Endothelial cell of umbilical vein (primary cell): ENCODE measurements at regions not wholly inside any gene's neighbourhood (a gene's known extent, or its start where the extent isn't known, plus 50 kb on each side); places are given as distances from the start of the nearest gene placed in this dataset.

Experiments used
- BruUV-seq: library from RNA; stranded (reverse); fragments of 400-500 nt; replicated peaks from 2 replicates; lab custom pipeline; 2021; lab: Mats Ljungman, UMichigan
- CTCF ChIA-PET: fragments of 300-600, 350-600 bp; sonication (Branson Sonifier 250); formaldehyde crosslinking; loops from one replicate; lab custom pipeline; 2021; ENCODE audit warnings: antibody characterized with exemption, inconsistent platforms; lab: Charles Lee
- POLR2A ChIA-PET: fragments of 300-600, 350-600 bp; sonication (Branson Sonifier 250); formaldehyde crosslinking; loops from one replicate; lab custom pipeline; 2021; ENCODE audit warnings: antibody characterized with exemption, inconsistent platforms; lab: Charles Lee
- DNase-seq: peaks from one replicate; pipeline ENCODE4 v3.0.0-alpha.2; 2011; ENCODE audit warnings: low read depth, low spot score
- FAIRE-seq: peaks from 2 replicates; lab custom pipeline; 2011; peaks lifted over from hg19 to GRCh38; lab: Jason Lieb, UNC
- H2AFZ ChIP-seq: 2 replicates; pipeline ENCODE4 v1.6.0; 2012; ENCODE audit warnings: low read depth, low read length, control low read depth, inconsistent platforms
- H3K27ac ChIP-seq: 2 replicates; pipeline ENCODE4 v1.5.1; 2011; ENCODE audit warnings: low read depth, mild to moderate bottlenecking, control low read depth, low read length, moderate library complexity; ENCODE audit not compliant: insufficient read depth
- H3K27me3 ChIP-seq, 2 experiments: 2 replicates each; pipeline versions ENCODE4 v1.6.0 to v1.6.1; 2011; ENCODE audit warnings: low read length in 2 of 2, mixed read lengths in 1 of 2; ENCODE audit not compliant: control insufficient read depth in 2 of 2, insufficient read depth in 2 of 2
- H3K36me3 ChIP-seq, 2 experiments: 2 replicates in 1 of 2; 3 replicates in 1 of 2; pipeline ENCODE4 v1.5.1; 2011; ENCODE audit warnings: low read length in 2 of 2, mild to moderate bottlenecking in 1 of 2, moderate library complexity in 1 of 2; ENCODE audit not compliant: control insufficient read depth in 2 of 2, insufficient read depth in 2 of 2; ENCODE audit errors: extremely low read depth in 1 of 2
- H3K4me1 ChIP-seq: 3 replicates; pipeline ENCODE4 v1.5.1; 2011; ENCODE audit warnings: mild to moderate bottlenecking, low read length; ENCODE audit not compliant: control insufficient read depth, insufficient read depth; ENCODE audit errors: extremely low read depth
- H3K4me2 ChIP-seq: 2 replicates; pipeline ENCODE4 v1.6.1; 2011; ENCODE audit warnings: low read length, control low read depth, mixed read lengths; ENCODE audit not compliant: insufficient read depth
- H3K4me3 ChIP-seq, 3 experiments: fragments of 200-600 bp in 1 of 3; sonication (generic), shearing (Covaris generic) in 1 of 3; replicated peaks in 1 of 3; 2 replicates each; pipeline ENCODE4 v1.5.1; 2011 to 2016; ENCODE audit warnings: control low read depth in 3 of 3, low read length in 3 of 3, mild to moderate bottlenecking in 2 of 3, inconsistent platforms in 1 of 3, low read depth in 1 of 3, moderate library complexity in 1 of 3; ENCODE audit not compliant: insufficient read depth in 1 of 3
- H3K79me2 ChIP-seq: 2 replicates; pipeline ENCODE4 v1.6.0; 2012; ENCODE audit warnings: low read length, inconsistent platforms; ENCODE audit not compliant: control insufficient read depth, insufficient read depth
- H3K9ac ChIP-seq: replicated peaks from 2 replicates; pipeline ENCODE3; 2011; ENCODE audit warnings: low read length, control low read depth; ENCODE audit not compliant: insufficient read depth; ENCODE audit errors: extremely low read depth
- H3K9me1 ChIP-seq: replicated peaks from 3 replicates; pipeline ENCODE4 v1.6.0; 2011; ENCODE audit warnings: mild to moderate bottlenecking, low read length; ENCODE audit not compliant: control insufficient read depth, insufficient read depth; ENCODE audit errors: extremely low read depth
- H3K9me3 ChIP-seq: replicated peaks from 2 replicates; pipeline ENCODE4 v1.5.1; 2012; ENCODE audit warnings: low read length, inconsistent platforms; ENCODE audit not compliant: control insufficient read depth, insufficient read depth
- H4K20me1 ChIP-seq: replicated peaks from 2 replicates; pipeline ENCODE3; 2011; ENCODE audit warnings: mild to moderate bottlenecking, low read length; ENCODE audit not compliant: control insufficient read depth, insufficient read depth; ENCODE audit errors: extremely low read depth
- CTCF ChIP-seq, 2 donors: IDR thresholded peaks; 1 replicate in 1 of 2; 2 replicates in 1 of 2; pipeline ENCODE4 v1.5.1; 2011; ENCODE audit warnings: low read length in 2 of 2, mild to moderate bottlenecking in 2 of 2, moderate library complexity in 2 of 2, control low read depth in 1 of 2, inconsistent platforms in 1 of 2, low read depth in 1 of 2; ENCODE audit not compliant: insufficient read depth in 1 of 2; ENCODE audit errors: extremely low read depth in 1 of 2
- EZH2 ChIP-seq: IDR thresholded peaks from 2 replicates; pipeline ENCODE4 v1.6.1; 2012; ENCODE audit warnings: borderline replicate concordance, low read depth, mild to moderate bottlenecking, moderate library complexity, low read length, inconsistent platforms; ENCODE audit not compliant: severe bottlenecking
- FOS ChIP-seq: IDR thresholded peaks from 2 replicates; pipeline ENCODE4 v1.6.1; 2011; ENCODE audit warnings: mild to moderate bottlenecking, low read length, moderate library complexity, borderline replicate concordance; ENCODE audit not compliant: insufficient read depth
- GATA2 ChIP-seq: IDR thresholded peaks from 2 replicates; pipeline ENCODE4 v1.7.0; 2011; ENCODE audit warnings: low read depth, mild to moderate bottlenecking, moderate library complexity, mixed read lengths, low read length; ENCODE audit not compliant: insufficient read length, insufficient read depth
- JUN ChIP-seq: IDR thresholded peaks from 2 replicates; pipeline ENCODE4 v1.6.1; 2011; ENCODE audit warnings: borderline replicate concordance, low read depth; ENCODE audit not compliant: insufficient read length, insufficient read depth
- MYC ChIP-seq: IDR thresholded peaks from one replicate; pipeline ENCODE4 v1.6.1; 2011; ENCODE audit warnings: mild to moderate bottlenecking, low read depth, low read length
- POLR2A ChIP-seq: IDR thresholded peaks from 2 replicates; pipeline ENCODE4 v1.6.1; 2012; ENCODE audit warnings: low read depth, mild to moderate bottlenecking, control low read depth, low read length
- POLR2AphosphoS5 ChIP-seq: IDR thresholded peaks from 2 replicates; pipeline ENCODE4 v1.6.1; 2012; ENCODE audit warnings: low read depth, mild to moderate bottlenecking, control low read depth, low read length, moderate library complexity; ENCODE audit not compliant: insufficient read depth
- dilution Hi-C: fragments of 300-500 bp; cut with MboI; formaldehyde crosslinking; loops from one replicate; pipeline ENCODE4 v1.15.0; 2019; ENCODE audit warnings: low sequenced_read_pairs; ENCODE audit not compliant: extremely low pct_ligation_motif_present
- intact Hi-C: fragments of 100-400 bp; cut with micrococcal nuclease; formaldehyde crosslinking; loops from one replicate; pipeline ENCODE4 v1.10.0; 2022
- TF ChIP-seq, protein P1 (sequence below): IDR thresholded peaks from 2 replicates; pipeline ENCODE4 v1.6.1; 2011; ENCODE audit not compliant: insufficient read depth, insufficient read length

- intact Hi-C loops = no loop called here
- no peaks in the 10 kb centered on the region for H3K36me3 ChIP-seq
- no peaks in the 10 kb centered on the region for H3K9me1 ChIP-seq
- no peak overlapping the region for H3K9ac ChIP-seq
- FAIRE-seq (no peak), DNase-seq (no peak)
- H2AFZ ChIP-seq = no peak overlapping the region
- no peak overlapping the region for H3K4me3 ChIP-seq
- no peak overlapping the region for H3K27ac ChIP-seq
- no peaks in the 10 kb centered on the region for H3K79me2 ChIP-seq
- ChIA-PET POLR2A (no interaction called here), CTCF (no interaction called here)
- BruUV-seq = no TSS peak
- no peaks in the 10 kb centered on the region for H3K9me3 ChIP-seq
- H3K4me1 ChIP-seq = no peaks in the 10 kb centered on the region
- dilution Hi-C loops = no loop called here
- H3K4me2 ChIP-seq = no peak overlapping the region
- no peak for TF ChIP-seq POLR2AphosphoS5
- no peak for TF ChIP-seq POLR2A
- no peak for TF ChIP-seq GATA2
- no peak for TF ChIP-seq MYC
- TF ChIP-seq, protein P1, sequence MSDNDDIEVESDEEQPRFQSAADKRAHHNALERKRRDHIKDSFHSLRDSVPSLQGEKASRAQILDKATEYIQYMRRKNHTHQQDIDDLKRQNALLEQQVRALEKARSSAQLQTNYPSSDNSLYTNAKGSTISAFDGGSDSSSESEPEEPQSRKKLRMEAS = no peak
- H4K20me1 ChIP-seq = no peaks in the 10 kb centered on the region
- no peaks in the 10 kb centered on the region for H3K27me3 ChIP-seq
Measured at GRCh38 chr20:21867811-21868210, 162.3 kb downstream of the PAX1 start.

DNA sequence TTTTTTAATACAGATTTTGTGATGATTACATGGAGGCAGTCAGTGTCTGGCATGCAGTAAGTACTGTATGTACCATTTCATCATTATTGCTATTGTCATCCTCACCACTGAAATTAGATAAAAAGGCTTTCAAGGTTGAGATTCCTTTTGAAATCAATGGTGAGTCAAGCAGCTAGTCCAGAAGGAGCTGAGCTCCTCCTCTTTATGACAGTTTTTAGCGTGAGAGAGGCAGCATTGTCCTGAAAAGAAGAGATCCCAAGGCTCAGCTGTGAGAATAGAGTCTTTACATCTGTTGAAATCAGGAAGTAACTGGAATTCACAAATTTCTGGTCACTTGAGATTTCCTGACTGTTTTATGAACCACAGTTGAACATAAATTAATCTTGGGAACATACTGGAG is 161.9 kb downstream of the PAX1 start:
- no peak for DNase-seq
- no peak for TF ChIP-seq POLR2A
- no peak for TF ChIP-seq JUN
- TF ChIP-seq FOS = no peak
- TF ChIP-seq CTCF (IDR thresholded peaks at IDR 0.05; ENCODE audit: extremely low read depth in 1 of 2, insufficient read depth in 1 of 2, low read depth in 1 of 2, low read length in 2 of 2) = no peak
- TF ChIP-seq POLR2AphosphoS5 = no peak
- TF ChIP-seq, protein P1 = no peak
- TF ChIP-seq EZH2 = no peak
- no peak for TF ChIP-seq MYC
- TF ChIP-seq GATA2 = no peak
- CTCF ChIA-PET = no interaction called here
- no peak overlapping the region for H3K27ac ChIP-seq
- POLR2A ChIA-PET = no interaction called here
- dilution Hi-C loops = no loop called here
- no peak overlapping the region for H3K4me2 ChIP-seq
- H3K4me1 ChIP-seq = no peaks in the 10 kb centered on the region
- no peaks in the 10 kb centered on the region for H3K36me3 ChIP-seq
- no peaks in the 10 kb centered on the region for H4K20me1 ChIP-seq
- intact Hi-C loops = no loop called here
- no peak overlapping the region for H3K4me3 ChIP-seq
- no peak overlapping the region for H3K9ac ChIP-seq
- BruUV-seq = no TSS peak
- no peaks in the 10 kb centered on the region for H3K9me1 ChIP-seq
- FAIRE-seq = no peak
- H2AFZ ChIP-seq = no peak overlapping the region
- no peaks in the 10 kb centered on the region for H3K27me3 ChIP-seq
- no peaks in the 10 kb centered on the region for H3K9me3 ChIP-seq
- H3K79me2 ChIP-seq = no peaks in the 10 kb centered on the region
